Endometrial microvascular endothelial cells (primary cell): ENCODE measurements at regions not wholly inside any gene's neighbourhood (a gene's known extent, or its start where the extent isn't known, plus 50 kb on each side); places are given as distances from the start of the nearest gene placed in this dataset.
"Not testable (repeated sequence)": the region's sequence is repeated elsewhere in the genome, so short reads cannot be mapped to it uniquely, and the experiment has no call there.

Source experiments
- in situ Hi-C: cut with HindIII; loops from 2 replicates; pipeline ENCODE4 v1.10.0; 2017; ENCODE audit warnings: low sequenced_read_pairs, low pct_unique_long_range_greater_than_20kb; ENCODE audit errors: inconsistent ontology term

- in situ Hi-C loops: no loop called here
Measured at GRCh38 chr3:153259956-153260355, 97.9 kb downstream of the RAP2B start.

DNA sequence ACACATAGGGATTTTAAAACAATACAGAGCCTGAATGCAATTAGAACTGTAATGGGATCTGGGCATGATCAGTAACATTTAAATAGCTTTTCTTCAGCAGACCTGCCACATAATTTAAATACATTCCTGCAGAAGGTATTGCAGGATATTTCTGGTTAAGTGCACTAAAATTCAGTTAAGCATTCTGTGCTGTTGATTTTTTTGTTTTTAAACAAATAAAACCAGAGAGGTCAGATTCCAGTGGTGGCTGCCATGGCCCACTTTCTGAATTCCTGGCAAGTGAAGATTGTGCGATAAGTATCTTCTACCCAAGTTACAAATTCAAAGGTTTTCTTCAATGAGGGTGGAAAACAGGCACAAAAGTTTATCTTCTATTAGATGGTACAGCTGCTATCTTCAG is 98.7 kb downstream of the RAP2B start:
- in situ Hi-C loops: no loop called here

DNA sequence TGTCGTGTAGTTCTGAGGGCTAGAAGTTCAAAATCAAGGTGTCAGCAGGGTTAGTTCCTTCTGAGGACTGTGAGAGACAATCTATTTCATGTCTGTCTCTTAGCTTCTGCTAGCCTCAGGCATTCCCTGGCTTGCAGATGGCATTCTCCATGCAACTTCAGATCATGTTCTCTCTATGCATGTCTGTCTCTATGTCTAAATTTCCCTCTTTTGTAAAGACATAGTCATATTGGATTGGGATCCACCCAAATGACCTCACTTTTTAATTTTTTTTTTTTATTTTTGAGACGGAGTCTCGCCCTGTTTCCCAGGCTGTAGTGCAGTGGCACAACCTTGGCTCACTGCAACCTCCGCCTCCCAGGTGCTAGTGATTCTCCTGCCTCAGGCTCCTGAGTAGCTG is 104.6 kb downstream of the RAP2B start:
- in situ Hi-C loops: no loop called here

GRCh38 chr3:153268564-153269279 is 106.7 kb downstream of the RAP2B start:
- in situ Hi-C loops: no loop called here

GRCh38 chr3:153269730-153270129 is 107.7 kb downstream of the RAP2B start:
- in situ Hi-C loops: no loop called here

DNA sequence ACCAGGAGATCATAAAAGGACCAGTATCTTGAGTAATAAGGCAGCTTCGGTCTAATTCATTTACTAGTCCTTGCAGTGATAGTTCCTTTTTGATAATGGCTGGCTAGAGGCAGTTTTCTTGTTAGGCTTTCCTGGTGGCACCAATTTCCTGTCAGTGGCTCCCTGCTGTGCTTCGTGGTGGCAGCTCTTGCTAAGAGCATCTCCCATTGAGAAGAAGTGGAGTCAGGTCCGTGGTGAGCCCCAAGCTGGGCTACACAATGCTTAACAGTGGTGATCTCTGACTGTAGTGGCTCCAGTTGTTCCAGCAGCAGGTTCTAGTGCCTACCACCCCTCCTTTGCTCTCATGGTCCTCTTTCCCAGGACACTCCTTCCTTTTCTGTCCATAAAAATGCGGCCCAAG is 111.2 kb downstream of the RAP2B start:
- in situ Hi-C loops: no loop called here

DNA sequence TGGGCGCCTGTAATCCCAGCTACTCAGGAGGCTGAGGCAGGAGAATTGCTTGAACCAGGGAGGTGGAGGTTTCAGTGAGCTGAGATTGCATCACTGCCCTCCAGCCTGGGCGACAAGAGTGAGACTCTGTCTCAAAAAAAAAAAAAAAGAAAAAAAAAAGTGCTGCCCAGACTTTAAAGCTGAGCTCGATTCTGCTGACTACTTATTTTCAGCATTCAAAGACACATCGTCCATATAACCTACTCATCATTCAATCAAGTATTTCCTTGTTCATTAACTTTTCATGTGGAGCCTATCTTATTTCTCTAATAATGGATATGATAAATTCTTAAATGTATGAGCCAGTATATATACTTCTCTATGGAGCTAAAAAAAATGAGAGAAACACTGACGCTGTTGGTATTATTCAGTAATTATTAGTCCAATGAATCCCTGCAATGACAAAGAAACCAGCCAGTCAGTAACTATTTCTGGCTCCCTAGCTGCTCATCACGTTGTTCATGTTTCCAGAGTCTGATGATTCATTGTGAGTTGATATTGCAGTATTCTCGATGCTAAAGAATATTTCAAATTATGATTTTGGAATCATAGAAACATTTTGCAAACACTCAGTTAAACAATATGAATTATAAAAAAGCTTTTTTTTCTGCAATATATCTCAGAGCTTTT is 111.9 kb downstream of the RAP2B start:
- in situ Hi-C loops: no loop called here

- in situ Hi-C loops: no loop called here
Measured at GRCh38 chr3:153274561-153274960, 112.5 kb downstream of the RAP2B start.

DNA sequence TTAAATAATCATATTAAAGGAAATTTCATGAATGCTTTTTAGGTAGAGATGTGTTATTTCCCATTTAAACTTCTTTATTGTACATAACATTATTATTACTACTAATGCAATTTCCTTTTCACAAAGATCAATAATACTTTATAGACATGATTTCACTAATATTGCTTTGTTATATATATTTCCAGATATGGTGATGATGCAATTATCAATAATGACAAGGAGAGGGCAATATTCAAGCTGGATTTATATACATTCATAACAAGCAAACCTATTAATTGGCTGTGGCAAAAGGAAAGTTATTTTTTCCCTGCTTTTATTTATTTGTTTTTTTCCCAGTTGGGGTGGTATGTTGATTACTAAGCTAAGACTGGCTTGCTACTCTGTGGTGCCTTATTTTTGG is 113.5 kb downstream of the RAP2B start:
- in situ Hi-C loops: no loop called here

DNA sequence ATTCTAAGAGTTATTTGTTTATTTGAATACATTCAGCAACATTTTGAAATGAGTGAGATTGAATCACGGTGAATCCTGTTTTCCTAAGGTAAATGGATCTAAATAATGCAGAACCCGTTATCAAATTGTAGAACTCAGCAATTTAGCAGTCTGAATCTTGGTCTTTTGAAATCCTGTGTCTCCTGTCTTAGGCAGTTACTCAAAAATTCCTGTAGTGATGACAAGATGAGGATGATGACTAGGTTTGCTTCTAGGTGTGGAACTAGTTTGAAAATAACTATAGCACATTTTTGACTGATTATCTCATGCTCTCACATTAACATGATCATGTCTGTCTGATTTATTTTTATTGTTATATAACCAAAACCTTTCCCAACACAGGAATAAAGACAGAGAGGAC is 115.0 kb downstream of the RAP2B start:
- in situ Hi-C loops: no loop called here

GRCh38 chr3:153281236-153281997 is 119.4 kb downstream of the RAP2B start:
- in situ Hi-C loops: not testable (repeated sequence)

GRCh38 chr3:153282355-153282754 is 120.3 kb downstream of the RAP2B start:
- in situ Hi-C loops: no loop called here

DNA sequence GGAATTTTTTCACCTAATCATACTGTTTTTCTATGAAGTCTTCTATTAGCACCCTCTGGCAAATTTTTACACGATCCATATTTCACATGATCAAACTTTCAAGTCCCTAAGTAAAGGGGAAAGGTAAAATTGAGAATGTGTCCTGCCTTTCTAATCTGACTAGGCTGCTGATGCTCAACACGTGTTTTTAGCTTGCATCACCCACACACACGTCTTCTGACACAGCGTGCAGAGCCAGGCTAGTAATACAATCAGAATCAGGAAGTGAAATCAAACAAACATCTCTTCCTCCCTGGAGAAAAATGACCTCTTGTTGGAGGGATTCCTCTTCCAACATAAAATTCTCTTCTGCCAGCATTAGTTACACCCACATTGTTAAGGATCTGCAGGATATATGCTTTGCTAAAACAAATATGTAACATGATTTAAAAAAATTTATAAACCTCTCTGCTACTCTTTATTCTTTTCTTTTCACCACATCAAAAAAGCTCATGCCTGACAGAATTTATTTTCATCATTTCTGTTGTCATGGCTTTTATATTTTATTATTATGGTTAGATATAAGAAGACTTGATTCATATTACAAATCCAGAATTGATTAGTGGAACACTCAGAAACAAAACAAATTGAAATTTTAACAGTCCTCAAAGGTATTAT is 122.4 kb downstream of the RAP2B start:
- in situ Hi-C loops: no loop called here

DNA sequence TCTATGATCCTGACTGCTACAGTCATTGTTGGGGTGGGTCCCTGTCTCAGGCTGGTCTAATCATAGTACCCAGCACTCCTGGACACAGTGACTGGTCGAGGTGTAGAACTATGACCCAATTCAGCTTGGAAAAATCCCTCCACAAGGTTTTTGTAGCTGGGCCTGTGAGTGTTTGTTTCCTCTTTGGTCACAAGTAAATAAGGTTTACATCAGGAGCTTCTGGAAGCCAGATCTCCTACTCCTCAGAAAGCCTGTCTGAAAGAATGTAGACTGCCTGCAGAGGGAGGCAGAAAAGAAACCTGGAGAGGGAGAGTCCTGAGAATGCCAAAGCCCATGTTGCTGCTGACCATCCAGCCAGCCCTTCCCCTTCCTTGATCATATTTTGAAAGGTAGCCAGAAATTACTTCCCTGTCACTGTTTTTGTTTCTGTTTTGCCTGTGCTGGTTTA is 123.2 kb downstream of the RAP2B start:
- in situ Hi-C loops: no loop called here

DNA sequence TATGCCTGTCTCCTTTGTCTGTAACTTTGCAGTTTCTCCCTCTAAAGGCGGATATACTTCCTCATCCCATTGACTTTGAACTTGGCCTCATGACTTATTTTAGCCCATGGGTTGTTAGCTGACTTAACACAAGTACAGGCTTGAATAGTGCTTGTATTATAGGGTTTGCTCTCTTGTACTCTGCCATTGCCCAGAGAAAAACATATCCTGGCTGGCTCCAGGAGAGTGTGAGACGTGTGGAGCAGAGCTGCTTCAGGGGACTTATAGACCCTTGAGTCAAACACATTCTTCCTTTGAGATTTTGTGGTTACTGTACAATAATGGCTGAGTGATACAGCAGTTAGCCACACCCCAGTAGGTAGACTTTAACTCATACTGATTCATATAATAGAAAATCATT is 124.0 kb downstream of the RAP2B start:
- in situ Hi-C loops: no loop called here

GRCh38 chr3:153287017-153287416 is 125.0 kb downstream of the RAP2B start:
- in situ Hi-C loops: no loop called here

GRCh38 chr3:153289334-153289808 is 127.3 kb downstream of the RAP2B start:
- in situ Hi-C loops: no loop called here

DNA sequence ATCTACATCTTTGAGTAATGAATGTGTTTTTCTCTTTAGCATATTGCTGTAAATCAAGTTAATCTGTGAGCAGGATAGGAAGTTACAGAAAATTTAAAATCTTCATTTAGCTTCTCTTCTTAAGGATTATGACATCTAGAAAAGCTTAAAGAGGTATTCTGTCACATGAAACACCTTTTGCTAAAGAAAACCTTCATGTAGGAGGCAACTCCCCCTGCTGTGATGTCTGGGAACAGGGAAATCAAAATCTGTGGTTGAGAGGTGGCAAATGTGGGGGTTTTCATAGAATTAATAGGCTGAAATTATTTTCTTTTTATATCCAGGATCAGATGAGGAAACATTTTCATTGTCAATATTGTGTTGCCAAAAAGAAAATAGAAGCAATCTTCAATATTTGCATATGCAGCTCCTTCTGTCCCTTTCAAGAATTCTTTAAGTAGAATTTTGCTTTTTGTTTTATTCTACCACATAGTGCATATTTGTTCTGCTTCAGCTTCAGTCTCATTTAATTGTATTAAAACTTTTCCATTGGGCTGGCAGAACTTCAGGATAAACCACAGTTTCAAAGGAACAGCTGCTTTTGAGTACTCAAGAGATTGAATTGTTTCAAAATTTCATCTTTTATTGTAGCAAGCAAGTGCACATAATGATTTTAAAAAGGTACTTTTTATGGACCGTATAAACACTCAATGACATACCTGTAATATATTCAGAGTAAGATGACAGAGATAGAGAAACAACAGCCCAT is 128.4 kb downstream of the RAP2B start:
- in situ Hi-C loops: no loop called here
